ENCODE measurements at regions not wholly inside any gene's neighbourhood (a gene's known extent, or its start where the extent isn't known, plus 50 kb on each side); places are given as distances from the start of the nearest gene placed in this dataset.
"Not testable (repeated sequence)": the region's sequence is repeated elsewhere in the genome, so short reads cannot be mapped to it uniquely, and the experiment has no call there.

DNA sequence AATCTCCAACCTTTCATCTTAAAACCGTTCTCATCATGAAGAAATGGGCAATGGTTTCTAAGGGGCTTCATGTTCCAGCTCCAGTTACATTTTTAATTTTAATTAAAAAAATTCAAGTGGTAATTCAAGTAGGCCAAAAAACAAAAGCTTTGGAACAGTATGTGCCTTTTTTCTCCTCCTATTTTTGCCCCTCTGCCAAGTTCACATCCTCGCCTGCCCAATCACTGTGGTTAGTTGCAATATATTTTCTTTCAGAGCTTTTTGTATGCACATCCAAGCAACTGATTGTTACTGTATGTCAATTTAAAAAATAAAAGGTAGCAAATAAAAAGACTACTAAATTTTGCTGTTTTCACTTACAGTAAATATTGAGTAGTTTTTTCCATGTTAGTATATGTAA, 99.8 kb upstream of the B3GAT2 start:
- no peak for DNase-seq (ENCODE audit: low read depth)

DNA sequence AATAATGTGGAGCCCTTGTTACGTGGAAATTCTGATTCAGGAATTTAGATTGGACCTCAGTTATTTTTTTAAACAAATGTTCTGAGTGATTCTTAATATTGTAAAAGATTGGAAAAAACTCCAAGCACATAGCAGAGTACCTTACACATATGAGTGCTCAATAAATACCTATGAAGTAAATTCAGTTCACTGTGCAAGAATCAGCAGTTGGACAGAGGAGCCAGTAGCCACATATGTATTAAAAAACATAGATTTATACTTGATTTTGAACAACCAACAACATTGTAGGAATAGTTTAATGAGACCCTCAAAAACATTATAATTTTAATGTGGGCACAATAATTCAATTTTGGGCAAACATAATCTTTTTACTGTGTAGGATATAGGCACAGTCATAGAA, 109.3 kb upstream of the B3GAT2 start:
- DNase-seq (ENCODE audit: low read depth): no peak

DNA sequence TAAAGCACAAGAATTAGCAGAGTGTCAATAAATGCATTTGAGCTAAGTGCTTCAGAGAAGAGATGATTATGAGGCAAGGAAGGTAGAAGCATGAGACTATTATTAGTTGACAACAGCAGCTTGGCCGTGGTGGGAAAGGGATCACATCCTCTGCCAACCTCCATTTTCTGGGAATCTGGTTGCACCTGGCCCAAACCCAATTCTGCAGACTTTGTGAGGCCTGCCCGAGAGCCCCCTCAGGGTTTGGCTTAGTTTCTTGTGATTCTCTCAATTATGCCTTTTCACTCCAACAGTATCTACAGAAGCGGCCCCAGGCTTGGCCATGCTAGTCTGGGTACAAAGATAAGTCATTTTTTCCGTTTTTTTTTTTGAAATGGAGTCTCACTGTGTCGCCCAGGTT, 111.0 kb upstream of the B3GAT2 start:
- no peak for DNase-seq (ENCODE audit: low read depth)

DNA sequence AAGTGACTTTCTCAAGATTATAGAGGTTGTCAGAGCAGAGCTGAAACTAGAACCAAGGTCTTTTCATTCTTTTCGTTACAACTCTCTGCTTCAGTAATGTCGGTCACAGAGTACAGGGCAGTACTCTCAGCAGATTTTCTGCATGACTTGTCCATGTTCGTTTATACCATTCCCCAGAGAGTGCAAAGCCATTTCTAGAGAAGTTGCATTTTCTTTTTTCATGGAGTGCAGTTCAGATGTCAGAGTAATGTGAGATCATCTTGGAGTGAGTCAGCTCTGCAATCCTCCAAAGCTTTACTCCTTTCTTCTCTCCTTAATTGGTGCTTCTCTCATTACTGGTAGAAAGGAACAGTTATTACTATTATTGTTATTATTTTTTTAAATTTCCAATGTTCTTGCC, 115.6 kb upstream of the B3GAT2 start:
- no peak for DNase-seq (ENCODE audit: low read depth)

DNA sequence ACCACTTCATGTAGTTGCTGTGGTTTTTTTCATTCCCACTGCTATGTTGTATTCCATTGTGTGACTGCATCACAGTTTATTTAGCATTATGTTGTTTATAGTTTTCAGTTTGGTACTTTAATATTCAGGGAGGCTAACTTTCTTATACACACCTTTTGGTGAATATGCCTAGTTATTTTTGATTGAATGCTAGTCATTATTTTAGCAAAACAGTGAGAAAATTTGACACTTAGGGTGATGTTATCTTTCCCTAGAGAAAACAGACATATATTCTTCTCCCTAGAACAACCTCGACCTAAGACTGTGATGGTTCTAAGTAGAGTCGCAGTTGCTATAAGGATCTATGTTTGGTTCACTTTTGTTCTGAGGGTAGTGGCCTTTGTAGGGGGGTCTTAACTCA, 120.8 kb upstream of the B3GAT2 start:
- DNase-seq (ENCODE audit: low read depth): no peak

DNA sequence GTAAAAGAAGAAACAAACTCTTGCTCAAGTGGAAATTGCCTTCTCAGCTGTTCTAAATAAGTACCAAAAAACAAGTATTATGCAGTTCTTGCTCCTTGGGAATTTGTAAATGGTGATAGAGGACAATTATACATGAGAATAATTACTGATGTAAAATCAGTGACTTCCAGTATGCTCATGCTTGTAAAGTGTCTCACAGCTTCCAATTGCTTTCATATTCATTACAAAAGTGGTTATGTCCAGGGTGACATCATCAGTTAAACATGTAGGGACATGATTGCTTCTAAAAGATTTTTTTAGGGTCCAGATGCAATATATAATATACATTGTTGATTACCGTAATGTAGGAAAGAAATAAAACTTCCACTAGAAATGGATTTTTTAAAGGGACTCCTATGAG, 122.8 kb upstream of the B3GAT2 start:
- no peak for DNase-seq (ENCODE audit: low read depth)

DNA sequence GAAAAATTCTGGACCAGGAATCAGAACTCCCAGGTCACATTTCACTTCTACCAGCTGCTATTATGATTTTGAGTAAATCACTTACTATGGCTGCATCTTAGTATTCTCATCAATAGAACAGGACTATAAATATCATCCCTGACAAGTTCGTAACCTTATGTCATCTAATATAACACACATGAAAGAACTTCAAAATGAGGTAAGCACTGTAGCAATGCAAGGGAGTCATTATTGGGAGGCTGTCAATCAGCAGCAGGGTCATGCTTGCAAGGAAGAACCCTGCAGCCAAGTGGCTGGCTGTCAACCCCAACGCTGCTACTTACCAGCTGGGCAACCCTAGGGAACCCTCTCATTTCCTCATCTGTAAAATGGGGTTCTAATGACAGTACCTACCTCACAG, 123.3 kb upstream of the B3GAT2 start:
- DNase-seq (ENCODE audit: low read depth): no peak

DNA sequence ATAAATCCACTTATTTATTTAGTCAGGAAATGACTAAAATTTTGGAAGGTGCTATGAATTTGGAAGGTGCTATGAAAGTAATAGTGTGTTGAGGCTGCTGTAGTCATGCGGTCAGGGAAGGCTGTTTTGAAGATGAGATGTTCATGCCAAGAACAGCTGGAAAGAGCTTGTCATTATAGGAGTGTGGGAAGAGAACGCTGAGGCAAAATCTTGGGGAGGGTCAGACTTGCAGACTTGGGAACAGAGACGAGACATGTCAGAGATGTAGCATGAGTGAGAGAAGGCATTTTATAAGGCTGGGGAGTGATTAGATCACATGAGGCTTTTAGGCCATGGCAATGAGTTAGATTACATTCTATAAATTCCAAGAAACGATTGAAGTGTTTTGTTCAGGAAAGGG, 124.0 kb upstream of the B3GAT2 start:
- no peak for DNase-seq (ENCODE audit: low read depth)

DNA sequence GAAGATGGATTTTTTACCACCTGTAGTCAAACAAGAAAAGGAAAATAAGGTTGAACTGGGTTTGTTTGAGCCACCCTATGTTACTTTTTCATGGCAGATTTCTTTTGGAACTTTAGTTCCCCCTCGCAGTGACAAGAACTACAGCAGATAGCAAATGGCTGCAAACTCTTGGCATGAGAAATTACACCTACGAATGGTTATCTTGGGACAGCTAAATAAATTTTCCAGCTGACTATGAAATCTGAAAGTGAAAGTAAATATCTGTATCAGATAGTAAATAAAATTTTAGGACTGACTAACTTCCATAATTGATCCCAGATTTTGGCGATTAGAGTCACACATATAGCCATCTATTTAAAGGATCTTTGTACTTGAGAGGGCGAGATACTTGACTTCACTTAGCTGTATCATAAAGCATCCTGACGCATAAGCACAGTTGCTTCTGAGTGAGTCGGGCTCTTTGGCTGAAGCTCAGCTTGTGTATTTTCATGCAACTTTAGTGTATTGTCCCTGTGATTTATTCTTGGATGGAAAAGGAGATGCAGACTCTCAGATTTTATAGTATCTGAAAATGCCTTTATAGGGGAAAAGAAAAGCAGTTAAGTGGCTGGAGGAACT, 125.3 kb upstream of the B3GAT2 start:
- DNase-seq (ENCODE audit: low read depth): no peak

DNA sequence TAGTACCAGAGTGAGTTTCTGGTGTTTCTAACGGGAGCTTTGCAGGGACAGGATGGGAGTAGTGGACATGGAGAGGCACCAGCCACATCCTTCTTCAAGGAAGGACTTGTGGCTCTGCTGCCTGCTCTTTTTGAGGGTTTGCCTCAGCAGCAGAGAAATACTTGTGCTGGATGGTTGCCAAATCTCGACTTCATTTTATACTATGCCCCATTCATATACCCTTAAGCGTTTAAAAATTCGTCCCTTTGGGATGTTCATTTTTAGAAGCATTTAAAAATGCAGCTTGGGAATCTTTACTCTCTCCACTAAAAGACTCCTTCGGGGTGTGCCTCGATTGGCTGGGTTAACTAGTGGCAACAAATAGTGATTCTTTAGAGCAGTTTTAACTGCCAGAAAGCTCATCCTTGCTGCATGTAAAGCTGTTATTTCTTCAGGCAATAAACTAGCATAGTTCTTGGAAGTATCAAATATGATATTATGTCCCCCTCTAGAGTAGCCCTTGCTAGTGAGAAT, 126.5 kb upstream of the B3GAT2 start:
- DNase-seq (ENCODE audit: low read depth): no peak

DNA sequence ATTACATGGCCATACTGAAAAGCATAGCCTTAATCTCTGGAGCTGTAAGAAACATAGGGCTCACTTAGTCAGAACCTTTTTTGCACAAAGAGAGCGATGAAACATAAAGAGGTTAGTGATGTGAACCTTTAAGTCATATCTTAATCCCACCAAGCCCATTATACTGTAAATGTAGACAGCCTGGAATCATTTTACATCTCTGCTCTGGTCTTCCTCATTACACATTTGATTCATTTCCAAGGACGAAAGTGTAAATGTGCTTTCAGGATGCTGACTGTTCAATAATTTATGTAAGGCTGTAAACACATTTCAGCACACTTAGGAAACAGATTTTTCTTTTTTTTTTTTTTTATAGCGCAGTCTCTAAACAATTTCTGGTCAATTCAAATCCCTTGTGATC, 131.3 kb upstream of the B3GAT2 start:
- DNase-seq (ENCODE audit: low read depth): no peak

DNA sequence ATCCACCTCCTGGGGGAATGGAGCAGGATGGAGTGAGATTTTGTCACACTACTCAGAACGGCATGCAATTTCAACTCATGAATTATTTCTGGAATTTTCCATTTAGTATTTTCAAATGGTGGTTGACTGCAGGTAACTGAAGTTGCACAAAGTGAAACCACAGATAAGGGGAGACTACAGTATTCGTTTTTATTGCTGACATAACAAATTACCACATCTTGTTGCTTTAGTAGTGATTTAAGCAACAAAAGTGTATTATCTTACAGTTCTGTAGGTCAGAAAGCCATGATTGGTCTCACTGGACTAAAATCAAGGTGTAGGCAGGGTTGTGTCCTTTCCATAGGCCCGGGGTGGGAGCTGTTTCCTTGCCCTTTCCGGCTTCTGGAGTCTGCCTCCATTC, 133.4 kb upstream of the B3GAT2 start:
- DNase-seq (ENCODE audit: low read depth): no peak

DNA sequence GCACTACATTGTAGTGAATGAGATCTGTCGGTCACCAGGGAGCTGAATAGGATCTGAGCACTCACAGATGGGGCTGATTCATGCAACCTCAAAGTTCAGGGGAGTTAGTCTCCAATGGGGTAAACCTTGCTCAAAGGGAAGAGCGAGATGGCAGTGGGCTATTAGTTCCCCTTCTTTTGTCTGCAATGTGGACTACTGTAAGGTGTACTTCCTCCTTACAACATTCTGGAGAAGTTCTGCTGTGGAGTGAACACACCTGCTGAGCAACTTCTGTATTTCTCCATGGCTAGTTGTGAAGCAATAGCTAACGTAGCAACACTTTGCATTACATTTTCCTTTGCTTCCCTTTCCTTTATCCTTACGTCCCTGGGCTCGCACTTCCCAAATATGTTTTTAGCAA, 134.3 kb upstream of the B3GAT2 start:
- DNase-seq (ENCODE audit: low read depth): no peak

DNA sequence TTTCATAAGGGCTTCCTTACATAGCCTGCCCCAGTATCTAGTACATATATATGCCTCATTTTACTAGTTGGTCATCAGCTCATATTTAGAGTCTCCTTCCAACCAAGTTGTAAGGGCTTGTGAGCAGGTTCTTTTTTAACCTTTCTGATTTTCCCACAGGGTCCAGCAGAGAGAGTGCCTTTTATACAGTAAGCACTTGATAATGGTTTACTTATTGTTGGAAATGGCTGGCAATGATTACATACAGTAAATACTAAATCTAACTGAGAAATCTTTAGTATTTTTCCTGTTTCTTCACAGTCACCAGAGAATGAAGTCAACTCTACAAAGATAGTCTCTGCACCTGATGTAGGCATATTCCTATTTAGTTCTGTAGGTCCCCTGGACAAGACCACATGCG, 135.1 kb upstream of the B3GAT2 start:
- no peak for DNase-seq (ENCODE audit: low read depth)

DNA sequence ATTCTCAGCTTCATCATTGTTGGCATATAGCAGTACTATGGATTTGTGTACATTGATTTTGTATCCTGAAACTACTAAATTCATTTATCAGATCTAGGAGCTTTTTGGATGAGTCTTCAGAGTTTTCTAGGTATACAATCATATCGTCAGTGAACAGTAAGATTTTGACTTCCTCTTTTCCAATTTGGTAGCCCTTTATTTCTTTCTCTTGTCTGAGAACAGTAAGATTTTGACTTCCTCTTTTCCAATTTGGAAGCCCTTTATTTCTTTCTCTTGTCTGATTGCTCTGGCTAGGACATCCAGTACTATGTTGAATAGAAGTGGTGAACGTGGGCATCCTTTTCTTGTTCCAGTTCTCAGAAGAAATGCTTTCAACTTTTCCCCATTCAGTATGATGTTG, 140.4 kb upstream of the B3GAT2 start:
- not testable (repeated sequence) for DNase-seq (ENCODE audit: low read depth)

DNA sequence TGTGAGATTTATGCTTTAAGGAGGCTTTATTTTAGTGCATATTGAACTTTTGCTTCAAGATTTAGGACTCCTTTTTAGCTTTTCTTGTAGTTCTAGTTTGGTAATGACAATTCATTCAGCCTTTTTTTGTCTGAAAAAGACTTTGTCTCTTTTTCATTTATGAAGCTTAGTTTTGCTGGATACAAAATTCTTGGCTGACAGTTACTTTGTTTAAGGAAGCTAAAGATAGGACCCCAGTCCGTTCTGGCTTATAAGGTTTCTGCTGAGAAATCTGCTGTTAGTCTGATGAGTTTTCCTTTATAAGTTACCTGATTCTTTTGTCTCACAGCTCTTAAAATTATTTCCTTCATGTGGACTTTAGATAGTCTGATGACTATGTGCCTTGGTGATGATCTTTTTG, 142.8 kb upstream of the B3GAT2 start:
- DNase-seq (ENCODE audit: low read depth): no peak

DNA sequence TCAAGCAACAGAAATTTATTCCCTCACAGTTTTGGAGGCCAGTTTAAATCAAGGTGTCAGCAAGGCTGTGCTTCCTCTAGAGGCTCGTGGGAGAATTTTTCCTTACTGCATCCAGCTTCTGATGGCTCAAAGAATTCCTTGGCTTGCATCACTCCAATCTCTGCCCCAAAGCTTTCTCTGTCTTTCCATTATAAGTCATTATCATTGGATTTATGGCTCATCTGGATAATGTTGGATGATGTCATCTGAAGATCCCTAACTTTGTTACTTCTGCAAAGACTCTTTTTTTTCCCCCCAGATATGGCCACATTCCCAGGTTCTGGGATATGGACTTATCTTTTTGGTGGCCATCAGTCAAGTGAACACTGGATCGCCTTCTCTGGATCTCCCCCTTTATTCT, 146.3 kb upstream of the B3GAT2 start:
- DNase-seq (ENCODE audit: low read depth): no peak

DNA sequence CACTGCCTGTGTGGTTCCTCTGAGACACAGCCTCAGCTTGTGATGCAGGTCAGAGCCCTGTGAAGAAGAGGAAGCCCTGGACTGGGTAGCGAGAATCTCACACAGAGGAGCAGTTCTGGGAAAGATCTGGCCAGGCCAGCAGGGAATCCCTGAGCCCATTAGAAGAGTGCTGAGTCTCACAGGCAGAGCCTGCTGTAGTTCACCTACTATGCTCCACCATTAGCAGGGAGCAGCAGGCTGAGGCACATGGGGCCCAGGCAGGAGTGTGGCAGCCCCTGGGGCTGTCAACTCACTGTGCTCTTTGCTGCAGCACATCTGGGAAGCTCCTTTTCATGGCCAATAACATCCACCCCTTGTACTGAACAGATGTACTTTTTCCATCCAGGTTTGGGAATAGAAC, 146.8 kb upstream of the B3GAT2 start:
- no peak for DNase-seq (ENCODE audit: low read depth)

DNA sequence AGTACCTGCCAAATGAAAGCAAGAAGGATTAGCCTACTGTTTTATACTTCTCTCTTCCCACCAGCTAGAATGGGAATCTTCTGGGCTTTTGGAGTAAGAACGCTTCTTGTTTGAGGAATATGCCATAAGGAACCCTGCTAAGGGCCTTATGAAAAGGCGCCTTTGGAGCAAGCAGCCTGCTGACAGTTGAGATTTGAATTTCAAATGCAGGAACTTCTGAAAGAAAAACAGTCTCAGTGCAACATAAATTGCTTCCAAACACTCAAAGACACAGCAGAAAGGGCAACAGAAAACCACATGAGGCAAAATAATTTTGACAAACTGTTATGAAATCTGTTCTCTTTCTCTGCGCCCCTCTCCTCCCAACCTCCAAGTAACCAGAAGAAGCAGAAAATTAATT, 149.4 kb upstream of the B3GAT2 start:
- DNase-seq (ENCODE audit: low read depth): no peak

DNA sequence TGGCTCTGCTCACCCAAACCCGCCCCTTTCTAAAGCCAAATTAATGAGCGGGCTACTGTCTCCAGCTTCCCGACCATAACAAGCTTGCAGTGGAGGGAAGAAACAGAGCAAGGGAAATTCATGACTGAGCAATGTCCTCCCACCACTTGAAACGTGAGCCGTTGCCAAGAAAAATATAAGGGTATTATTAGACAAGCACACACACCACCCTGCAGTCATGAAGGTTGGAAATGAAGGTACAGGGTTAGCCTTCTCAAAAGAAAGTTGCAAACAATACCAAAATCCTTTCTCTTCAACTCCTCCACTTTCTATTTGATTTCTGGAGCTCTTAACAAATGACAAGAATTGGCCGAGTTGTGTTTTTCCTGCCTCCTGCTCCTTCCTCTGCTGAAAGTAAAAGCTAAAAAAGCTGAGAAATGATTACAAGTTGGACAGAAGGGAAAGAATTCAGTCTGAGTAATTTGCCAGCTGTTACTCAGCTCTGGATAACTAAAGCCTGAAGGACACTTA, 151.1 kb upstream of the B3GAT2 start:
- DNase-seq (ENCODE audit: low read depth): no peak

DNA sequence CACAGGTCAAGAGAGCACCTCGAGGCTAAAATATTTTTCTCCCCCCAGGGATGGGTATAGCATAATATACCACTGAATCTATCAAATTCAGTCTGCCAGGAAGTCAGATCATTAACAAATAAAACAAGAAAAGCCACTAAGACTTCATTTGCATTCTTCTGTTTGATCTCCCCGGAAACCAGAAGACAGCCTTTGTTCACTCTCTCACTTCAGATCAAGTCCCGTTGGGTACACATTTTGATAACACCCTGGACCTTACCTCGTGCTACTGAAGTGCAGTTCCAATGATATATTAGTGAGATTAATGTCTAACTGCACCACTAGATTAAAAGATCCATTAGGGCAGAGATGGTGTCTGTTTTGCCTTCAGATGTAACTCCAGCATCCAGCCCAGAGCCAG, 157.7 kb upstream of the B3GAT2 start:
- no peak for DNase-seq (ENCODE audit: low read depth)

DNA sequence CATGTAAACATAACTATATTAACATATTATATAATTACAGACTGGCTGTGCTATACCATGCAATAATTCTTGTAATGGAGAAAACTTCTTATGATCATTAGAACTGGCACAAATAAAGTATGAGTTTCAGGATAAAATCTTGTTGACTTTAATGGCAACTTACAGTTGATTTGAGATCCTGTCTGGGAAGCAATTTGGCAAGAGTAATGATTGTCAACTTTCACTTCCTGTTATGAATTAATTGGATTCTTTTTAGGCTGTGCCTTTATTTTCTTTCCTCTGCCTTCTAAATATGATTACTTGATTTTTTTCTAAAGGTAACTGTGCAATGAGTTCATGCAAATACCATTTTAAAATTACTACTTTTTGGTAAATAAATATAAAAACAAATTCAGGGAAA, 158.1 kb upstream of the B3GAT2 start:
- no peak for DNase-seq (ENCODE audit: low read depth)

DNA sequence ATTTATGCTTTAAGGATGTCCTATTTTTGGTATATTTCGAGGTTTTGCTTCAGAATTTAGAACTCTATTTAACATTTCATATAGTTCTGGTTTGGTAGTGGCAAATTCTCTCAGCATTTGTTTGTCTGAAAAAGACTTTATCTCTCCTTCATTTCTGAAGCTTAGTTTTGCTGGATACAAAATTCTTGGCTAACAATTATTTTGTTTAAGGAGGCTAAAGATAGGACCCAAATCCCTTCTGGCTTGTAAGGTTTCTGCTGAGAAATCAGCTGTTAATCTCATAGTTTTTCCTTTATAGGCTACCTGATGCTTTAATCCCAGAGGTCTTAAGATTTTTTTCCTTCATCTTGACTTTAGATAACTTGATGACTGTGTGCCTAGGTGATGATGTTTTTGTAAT, 162.7 kb upstream of the B3GAT2 start:
- no peak for DNase-seq (ENCODE audit: low read depth)

DNA sequence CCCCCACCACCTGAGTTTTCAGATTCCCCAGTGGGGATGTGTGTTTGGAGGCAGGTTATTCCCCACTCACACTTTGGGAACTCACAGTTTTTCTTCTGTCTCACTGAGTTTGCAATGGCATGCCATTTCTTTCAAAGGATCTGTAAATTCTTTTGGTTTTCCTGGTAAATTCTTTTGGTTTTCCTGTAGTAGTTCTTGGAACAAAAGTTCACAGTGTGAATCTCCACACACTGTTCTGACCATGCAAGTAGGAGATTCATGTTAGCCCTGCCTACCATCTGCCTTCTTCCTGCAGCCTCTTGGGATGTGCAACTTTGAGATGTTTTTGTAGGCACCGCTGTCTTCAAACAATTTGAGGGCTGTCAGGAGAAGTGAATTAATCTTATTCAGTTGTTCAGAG, 165.6 kb upstream of the OGFRL1 start:
- no peak for DNase-seq (ENCODE audit: low read depth)

DNA sequence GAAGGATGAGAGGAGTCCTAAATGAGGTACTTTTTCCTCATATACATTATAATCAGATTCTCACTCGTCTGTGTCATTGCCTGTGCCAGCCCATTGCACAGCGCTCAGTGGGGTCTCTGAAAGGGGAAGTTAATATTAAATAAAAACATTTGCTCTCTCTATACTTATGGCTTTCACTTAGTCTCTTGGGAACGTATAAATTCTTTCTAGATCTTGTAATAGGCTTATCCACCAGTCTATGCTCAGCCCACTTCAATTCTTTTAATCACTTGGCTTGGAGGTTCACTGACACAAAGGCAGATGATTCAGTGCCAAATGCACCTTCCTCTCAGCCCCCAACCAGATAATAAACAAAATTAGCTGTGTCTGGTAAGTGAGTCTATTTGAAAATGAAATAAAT, 164.3 kb upstream of the OGFRL1 start:
- DNase-seq (ENCODE audit: low read depth): no peak

Measured in CMK (cell line).